ENCODE measurements at regions not wholly inside any gene's neighbourhood (a gene's known extent, or its start where the extent isn't known, plus 50 kb on each side); places are given as distances from the start of the nearest gene placed in this dataset.

DNA sequence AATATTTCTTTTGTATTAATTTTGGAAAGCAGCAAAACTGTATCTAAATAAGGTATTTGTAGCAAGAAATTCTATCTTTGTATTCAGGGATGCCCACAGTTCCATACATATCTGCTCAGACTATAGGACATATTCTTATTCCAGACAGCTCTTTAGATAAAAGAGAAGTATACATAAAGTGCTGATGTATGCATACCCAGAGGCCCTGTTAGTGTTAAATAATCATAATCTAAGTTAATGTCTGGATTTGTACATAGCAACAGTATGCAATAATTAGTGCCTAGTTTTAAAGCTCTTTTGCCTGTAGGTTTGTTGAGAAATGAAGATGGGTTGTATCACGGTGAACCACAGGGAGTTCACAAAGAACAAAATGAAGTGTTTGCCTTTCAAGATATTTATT lies 428.0 kb upstream of the RGPD4 start:
- in situ Hi-C loops (cut with HindIII; ENCODE audit: low sequenced_read_pairs): no loop called here
- DNase-seq (ENCODE audit: low spot score): no peak

DNA sequence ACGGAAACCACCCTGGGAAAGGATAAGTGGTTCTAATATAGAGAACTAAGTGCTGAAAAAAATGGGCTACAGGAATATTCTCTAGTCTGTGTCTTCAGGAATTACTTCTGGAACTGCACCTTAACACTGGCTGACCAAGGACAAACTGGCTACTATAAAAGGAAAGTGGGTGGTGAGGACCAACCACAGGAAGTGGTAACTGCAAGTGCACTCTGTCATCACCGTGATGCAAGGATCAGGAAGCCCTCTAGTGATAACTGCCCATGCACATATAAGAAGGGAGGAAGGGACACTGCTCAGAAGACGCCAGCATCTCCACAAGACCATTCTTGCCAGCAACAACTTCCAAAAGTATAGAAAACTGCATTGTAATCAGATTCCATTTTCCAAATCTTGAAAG lies 424.4 kb upstream of the RGPD4 start:
- DNase-seq (ENCODE audit: low spot score): no peak
- in situ Hi-C loops (cut with HindIII; ENCODE audit: low sequenced_read_pairs): no loop called here

GRCh38 chr2:107405261-107405660 lies 421.4 kb upstream of the RGPD4 start:
- DNase-seq (ENCODE audit: low spot score): no peak
- in situ Hi-C loops (cut with HindIII; ENCODE audit: low sequenced_read_pairs): no loop called here

DNA sequence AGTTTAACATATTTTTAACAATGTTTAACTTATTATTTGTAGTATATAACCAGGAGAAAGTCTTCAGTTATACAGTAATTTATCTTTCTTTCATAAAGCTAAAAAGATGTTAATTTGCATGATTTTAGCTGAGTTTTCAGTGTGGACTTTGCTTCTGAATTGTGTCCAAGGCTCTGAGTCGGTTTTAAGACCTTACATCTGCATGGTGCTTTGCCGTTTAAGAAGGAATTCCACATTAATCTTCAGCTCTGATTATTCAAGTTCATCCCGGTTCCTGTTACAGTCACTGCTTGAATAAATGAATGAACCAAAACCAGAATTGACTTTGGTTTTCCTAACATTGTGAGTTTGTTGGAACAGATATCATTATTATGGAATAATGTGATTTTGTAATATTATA lies 419.7 kb upstream of the RGPD4 start:
- no peak for DNase-seq (ENCODE audit: low spot score)
- in situ Hi-C loops (cut with HindIII; ENCODE audit: low sequenced_read_pairs): no loop called here

DNA sequence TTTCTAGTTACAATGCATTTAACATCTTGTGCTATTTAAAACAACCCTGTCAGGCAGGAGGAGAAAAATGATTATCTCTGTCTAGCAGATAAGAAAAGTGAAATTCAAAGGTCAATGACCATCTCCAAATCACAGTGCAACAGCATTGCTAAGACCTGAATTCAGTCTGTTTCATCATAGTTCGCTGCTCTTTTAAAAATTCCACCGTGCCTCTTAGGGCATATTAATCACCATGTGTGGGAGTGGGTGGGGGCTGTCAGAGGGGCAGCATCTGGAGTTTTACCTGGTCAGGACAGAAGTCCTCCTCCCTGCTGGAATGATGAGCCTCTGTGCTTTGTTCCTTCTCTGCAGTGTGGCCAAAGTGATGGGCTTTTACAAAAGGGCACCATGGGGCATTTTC lies 418.7 kb upstream of the RGPD4 start:
- DNase-seq (ENCODE audit: low spot score): no peak
- in situ Hi-C loops (cut with HindIII; ENCODE audit: low sequenced_read_pairs): no loop called here

- DNase-seq (ENCODE audit: low spot score): no peak
- in situ Hi-C loops (cut with HindIII; ENCODE audit: low sequenced_read_pairs): no loop called here
Measured at GRCh38 chr2:107411267-107411666, 415.4 kb upstream of the RGPD4 start.

DNA sequence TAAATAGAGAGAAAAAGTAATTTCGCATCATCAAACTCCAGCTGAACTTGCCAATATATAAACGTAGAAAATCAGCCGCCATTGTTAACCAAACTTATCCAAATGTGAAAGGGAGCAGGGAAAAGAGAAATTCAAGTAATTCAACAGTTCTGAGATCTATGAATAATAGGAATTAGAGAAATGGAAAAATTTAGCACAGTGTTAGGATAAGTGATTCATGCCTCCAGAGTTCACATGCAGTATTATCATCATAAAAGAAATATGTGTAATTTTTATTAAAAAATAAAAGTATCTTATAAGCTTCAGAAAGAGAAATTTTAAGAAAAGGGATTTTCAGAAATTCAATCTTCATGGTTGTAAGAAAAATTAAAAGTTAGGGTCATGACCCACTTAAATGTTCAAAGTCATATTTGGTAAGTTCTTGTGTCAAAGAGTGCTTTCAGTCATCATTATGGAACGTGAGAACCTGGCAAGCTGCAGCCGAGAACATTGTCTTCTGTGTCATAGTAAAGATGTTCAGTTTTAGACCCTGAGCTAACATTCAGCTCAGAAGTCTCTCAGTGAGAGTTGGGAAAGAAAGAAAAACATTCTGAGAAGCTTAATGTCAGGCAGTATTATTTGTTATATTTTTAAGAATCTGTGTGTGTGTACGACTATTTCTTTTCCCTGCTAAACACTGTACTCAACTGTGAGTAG lies 414.3 kb upstream of the RGPD4 start:
- no peak for DNase-seq (ENCODE audit: low spot score)
- in situ Hi-C loops (cut with HindIII; ENCODE audit: low sequenced_read_pairs): no loop called here

GRCh38 chr2:107412981-107413380 lies 413.7 kb upstream of the RGPD4 start:
- DNase-seq (ENCODE audit: low spot score): no peak
- in situ Hi-C loops (cut with HindIII; ENCODE audit: low sequenced_read_pairs): no loop called here

DNA sequence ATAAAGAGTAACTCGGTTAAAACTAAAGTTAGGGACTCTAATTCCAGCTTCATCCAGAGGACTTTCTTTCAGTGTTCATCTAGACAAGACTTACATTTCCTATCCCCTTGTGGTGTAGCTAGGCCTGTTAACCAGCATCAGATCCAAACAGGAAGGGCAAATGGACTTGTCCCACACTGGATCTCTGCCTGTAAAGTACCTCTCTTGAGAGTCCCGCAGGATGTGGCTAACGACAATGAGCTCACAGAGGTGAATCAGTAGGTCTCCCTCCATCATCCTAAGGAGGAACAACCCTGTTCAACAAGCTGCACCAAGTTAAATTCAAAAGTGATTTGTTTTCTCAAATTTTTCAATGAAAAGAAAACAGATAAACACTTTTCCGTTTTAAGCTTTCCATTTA lies 412.3 kb upstream of the RGPD4 start:
- no peak for DNase-seq (ENCODE audit: low spot score)
- in situ Hi-C loops (cut with HindIII; ENCODE audit: low sequenced_read_pairs): no loop called here

DNA sequence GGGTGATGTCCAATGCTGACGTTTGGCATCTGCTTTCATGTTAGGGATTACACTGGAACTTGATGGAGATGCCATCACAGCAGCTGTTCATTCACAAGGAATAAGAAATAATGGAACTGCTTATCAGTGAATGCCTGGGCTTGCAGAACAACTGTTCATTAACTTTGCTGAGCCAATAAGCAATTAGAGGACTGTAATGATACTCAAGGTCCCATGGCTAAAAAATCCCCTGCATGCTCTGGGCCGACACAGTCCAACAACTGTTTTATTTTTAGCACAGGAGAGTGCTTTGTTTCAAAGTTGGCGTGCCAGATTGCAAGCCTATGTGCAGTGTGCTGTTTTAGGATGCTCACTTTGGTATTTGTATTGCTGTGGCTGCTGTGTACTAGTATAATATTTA lies 408.0 kb upstream of the RGPD4 start:
- DNase-seq (ENCODE audit: low spot score): no peak
- in situ Hi-C loops (cut with HindIII; ENCODE audit: low sequenced_read_pairs): no loop called here

GRCh38 chr2:107419191-107419590 lies 407.5 kb upstream of the RGPD4 start:
- DNase-seq (ENCODE audit: low spot score): no peak
- in situ Hi-C loops (cut with HindIII; ENCODE audit: low sequenced_read_pairs): no loop called here

GRCh38 chr2:107428781-107429180 lies 397.9 kb upstream of the RGPD4 start:
- in situ Hi-C loops (cut with HindIII; ENCODE audit: low sequenced_read_pairs): no loop called here
- DNase-seq (ENCODE audit: low spot score): no peak

DNA sequence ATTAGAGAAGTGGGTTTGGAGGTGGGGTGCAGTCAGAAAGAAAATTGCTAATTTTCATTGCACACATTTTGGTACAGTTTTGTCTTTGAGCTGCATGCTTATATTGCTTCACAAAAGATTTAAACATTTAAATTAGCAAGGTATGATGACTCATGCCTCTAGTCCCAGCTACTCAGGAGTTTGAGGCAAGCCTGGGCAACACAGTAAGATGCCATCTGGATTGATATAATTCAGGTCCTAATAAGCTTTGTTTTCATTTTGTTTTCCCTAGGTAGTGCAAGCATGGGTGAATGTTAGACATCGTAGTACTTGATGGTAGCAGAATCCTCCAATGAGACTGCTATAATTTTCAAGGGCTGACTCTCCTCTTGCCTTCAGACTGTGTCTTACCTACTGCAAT lies 396.7 kb upstream of the RGPD4 start:
- in situ Hi-C loops (cut with HindIII; ENCODE audit: low sequenced_read_pairs): no loop called here
- no peak for DNase-seq (ENCODE audit: low spot score)

- in situ Hi-C loops (cut with HindIII; ENCODE audit: low sequenced_read_pairs): no loop called here
Measured at GRCh38 chr2:107430596-107431266, 396.0 kb upstream of the RGPD4 start.

DNA sequence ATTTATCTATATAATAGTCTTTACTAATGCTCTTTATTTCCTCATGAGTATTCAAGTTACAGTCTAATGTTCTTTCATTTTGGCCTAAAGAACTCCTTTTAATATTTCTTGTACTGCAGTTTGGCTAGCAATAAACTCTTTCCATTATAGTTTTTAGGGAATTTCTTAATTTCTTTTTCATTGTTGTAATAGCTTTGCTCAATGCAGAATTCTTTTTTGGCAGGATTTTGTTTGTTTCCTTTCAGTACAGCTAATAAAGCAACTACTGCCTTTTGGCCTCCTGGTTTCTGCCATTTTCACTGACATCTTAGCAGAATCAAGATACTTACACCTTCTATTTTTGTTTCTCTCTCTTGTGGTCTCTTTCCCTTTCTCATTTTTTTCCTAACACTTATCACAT lies 390.4 kb upstream of the RGPD4 start:
- DNase-seq (ENCODE audit: low spot score): no peak

More at GRCh38 chr2:107430596-107431266, 396.0 kb upstream of the RGPD4 start:
- no peak for DNase-seq (ENCODE audit: low spot score)

DNA sequence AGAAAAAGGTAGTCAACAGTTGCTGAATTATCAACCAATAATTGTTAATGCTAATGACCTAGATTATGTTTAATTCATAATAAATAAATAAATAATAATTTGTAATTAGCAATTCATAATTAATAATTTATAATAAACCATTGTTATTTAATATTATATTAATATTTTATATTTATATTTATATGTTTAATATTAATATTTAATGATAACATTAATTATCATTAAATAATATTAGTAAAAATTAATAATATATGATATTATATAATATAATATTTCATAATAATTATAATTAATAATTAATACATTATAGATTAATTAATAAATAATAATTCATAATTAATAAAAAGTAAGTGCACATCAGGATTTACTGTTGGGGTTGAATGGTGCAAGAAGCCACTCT lies 389.4 kb upstream of the RGPD4 start:
- DNase-seq (ENCODE audit: low spot score): no peak
- in situ Hi-C loops (cut with HindIII; ENCODE audit: low sequenced_read_pairs): no loop called here

More for the DNA sequence above, 390.4 kb upstream of the RGPD4 start:
- in situ Hi-C loops (cut with HindIII; ENCODE audit: low sequenced_read_pairs): no loop called here

- no peak for DNase-seq (ENCODE audit: low spot score)
- in situ Hi-C loops (cut with HindIII; ENCODE audit: low sequenced_read_pairs): no loop called here
Measured at GRCh38 chr2:107437807-107438206, 388.9 kb upstream of the RGPD4 start.

GRCh38 chr2:107448160-107448559 lies 378.5 kb upstream of the RGPD4 start:
- in situ Hi-C loops (cut with HindIII; ENCODE audit: low sequenced_read_pairs): no loop called here
- DNase-seq (ENCODE audit: low spot score): no peak

GRCh38 chr2:107461301-107461700 lies 365.4 kb upstream of the RGPD4 start:
- DNase-seq (ENCODE audit: low spot score): no peak
- in situ Hi-C loops (cut with HindIII; ENCODE audit: low sequenced_read_pairs): no loop called here

GRCh38 chr2:107462181-107462580 lies 364.5 kb upstream of the RGPD4 start:
- peak; percentile 14 for DNase-seq (ENCODE audit: low spot score)
- in situ Hi-C loops (cut with HindIII; ENCODE audit: low sequenced_read_pairs): no loop called here

DNA sequence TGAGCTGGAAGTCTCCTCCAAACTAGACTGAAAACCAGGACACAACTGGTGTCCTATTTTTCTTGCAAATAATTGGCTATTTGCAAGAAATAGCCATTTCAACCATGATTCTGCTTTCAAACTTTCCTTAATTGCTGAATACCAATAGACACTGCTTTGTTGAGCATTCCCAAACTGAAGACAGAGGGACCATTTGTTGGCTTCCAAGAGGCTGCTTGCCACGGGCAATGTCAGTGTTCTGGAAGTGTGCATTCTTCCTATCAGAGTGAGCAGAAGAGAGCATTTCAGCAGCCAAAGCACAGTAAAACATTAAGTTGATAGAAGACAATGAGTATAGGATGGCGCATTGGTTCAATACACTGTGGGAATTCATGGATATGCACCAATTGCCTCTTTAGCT lies 360.5 kb upstream of the RGPD4 start:
- peak; percentile 8 for DNase-seq (ENCODE audit: low spot score)
- in situ Hi-C loops (cut with HindIII; ENCODE audit: low sequenced_read_pairs): no loop called here
